ENCODE measurements at regions not wholly inside any gene's neighbourhood (a gene's known extent, or its start where the extent isn't known, plus 50 kb on each side); places are given as distances from the start of the nearest gene placed in this dataset.
A peak's percentile ranks its signal among the peaks of the same experiment; 100 is the strongest.
"Not testable (repeated sequence)": the region's sequence is repeated elsewhere in the genome, so short reads cannot be mapped to it uniquely, and the experiment has no call there.

GRCh38 chr3:165716592-165716991 lies 120.6 kb downstream of the BCHE start:
- peak; percentile 7 for DNase-seq (ENCODE audit: low read depth, low spot score)
- in situ Hi-C loops (cut with HindIII; ENCODE audit: low pct_unique_long_range_greater_than_20kb, low sequenced_read_pairs) = no loop called here

- in situ Hi-C loops (cut with HindIII; ENCODE audit: low pct_unique_long_range_greater_than_20kb, low sequenced_read_pairs) = no loop called here
- no peak for DNase-seq (ENCODE audit: low read depth, low spot score)
These were observed 123.7 kb downstream of the BCHE start for GRCh38 chr3:165713479-165713878.

DNA sequence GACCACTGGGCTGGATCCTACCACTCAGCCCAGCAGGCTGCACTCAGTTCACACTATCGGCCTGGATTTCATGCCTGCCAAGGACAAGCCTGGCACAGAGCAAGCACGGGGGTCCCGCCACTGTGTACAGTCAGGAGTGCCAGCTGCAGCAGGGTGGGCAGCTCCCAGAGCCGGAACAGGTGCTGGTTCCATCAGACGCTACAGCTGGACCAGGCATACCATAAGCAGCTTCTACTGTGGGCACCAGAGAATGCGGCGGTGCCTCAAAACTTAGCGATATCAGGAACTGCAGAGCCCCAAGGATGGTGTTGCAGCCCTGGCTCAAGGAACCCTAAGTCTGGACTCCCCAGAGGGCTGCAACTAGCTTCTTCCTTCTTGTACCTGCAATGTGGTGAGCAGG lies 124.8 kb downstream of the BCHE start:
- in situ Hi-C loops (cut with HindIII; ENCODE audit: low pct_unique_long_range_greater_than_20kb, low sequenced_read_pairs) = no loop called here
- DNase-seq (ENCODE audit: low read depth, low spot score) = no peak

DNA sequence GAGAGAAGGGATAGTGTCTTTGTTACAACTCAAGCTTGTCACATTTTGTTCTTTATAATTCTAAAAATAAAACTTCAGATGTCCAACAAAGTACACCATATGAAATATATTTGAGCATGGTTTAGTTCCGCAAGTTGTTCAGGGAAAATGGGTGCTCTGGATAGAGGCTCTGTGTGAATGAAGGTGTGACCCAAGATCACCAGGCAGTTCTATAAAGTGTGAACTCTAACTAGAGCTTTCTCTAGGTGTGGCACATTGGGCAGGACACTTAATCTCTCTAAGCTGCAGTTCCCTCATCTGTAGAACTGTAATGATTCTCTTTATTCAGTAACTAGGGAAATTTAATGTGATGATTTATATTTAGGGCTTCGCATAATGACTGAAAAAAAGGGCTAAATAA lies 139.3 kb downstream of the BCHE start:
- no peak for DNase-seq (ENCODE audit: low read depth, low spot score)
- in situ Hi-C loops (cut with HindIII; ENCODE audit: low pct_unique_long_range_greater_than_20kb, low sequenced_read_pairs) = no loop called here

GRCh38 chr3:165696496-165696895 lies 140.7 kb downstream of the BCHE start:
- in situ Hi-C loops (cut with HindIII; ENCODE audit: low pct_unique_long_range_greater_than_20kb, low sequenced_read_pairs) = no loop called here
- no peak for DNase-seq (ENCODE audit: low read depth, low spot score)

GRCh38 chr3:165683947-165684346 lies 153.3 kb downstream of the BCHE start:
- in situ Hi-C loops (cut with HindIII; ENCODE audit: low pct_unique_long_range_greater_than_20kb, low sequenced_read_pairs) = no loop called here
- no peak for DNase-seq (ENCODE audit: low read depth, low spot score)

DNA sequence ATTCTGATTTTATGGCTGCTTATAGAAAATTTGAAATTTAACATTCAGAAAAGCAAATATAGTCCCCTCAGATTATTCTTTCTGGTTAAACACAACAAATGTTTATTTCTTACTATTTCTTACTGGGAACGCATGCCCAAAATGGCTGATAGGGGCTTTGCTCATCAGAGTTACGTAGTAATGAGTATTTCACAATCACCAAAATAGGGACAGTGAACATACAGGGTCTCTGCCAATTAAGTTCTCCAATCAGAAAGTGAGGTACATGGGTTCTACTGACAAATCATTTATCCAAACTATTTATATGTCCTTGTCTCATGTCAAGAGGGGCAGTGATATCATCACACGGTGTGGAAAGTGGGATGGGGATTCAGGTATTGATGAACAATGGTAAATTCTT lies 154.5 kb downstream of the BCHE start:
- in situ Hi-C loops (cut with HindIII; ENCODE audit: low pct_unique_long_range_greater_than_20kb, low sequenced_read_pairs) = no loop called here
- DNase-seq (ENCODE audit: low read depth, low spot score) = no peak

- in situ Hi-C loops (cut with HindIII; ENCODE audit: low pct_unique_long_range_greater_than_20kb, low sequenced_read_pairs) = no loop called here
These were observed 167.3 kb downstream of the BCHE start for GRCh38 chr3:165669967-165670366.

DNA sequence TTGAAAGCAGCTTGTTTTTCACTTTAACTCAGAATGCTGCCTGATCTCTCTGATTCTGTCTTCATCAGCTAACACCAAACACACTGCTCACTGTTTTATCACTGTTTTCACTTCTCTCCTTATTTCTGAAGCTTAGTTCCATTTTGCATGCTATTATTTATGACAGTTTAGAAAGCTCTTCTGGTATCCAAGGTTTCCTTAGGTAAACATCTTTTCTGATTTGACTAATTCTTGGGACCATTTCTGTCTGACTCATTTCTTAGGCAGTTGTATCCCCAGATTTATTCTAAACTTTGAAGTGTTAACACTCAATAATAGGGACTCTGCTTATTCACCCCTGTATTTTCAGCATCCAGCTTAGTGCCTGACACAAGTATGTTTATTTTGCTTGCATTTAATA lies 167.7 kb downstream of the BCHE start:
- in situ Hi-C loops (cut with HindIII; ENCODE audit: low pct_unique_long_range_greater_than_20kb, low sequenced_read_pairs) = no loop called here
- no peak for DNase-seq (ENCODE audit: low read depth, low spot score)

More at GRCh38 chr3:165669967-165670366, 167.3 kb downstream of the BCHE start:
- DNase-seq (ENCODE audit: low read depth, low spot score) = no peak

DNA sequence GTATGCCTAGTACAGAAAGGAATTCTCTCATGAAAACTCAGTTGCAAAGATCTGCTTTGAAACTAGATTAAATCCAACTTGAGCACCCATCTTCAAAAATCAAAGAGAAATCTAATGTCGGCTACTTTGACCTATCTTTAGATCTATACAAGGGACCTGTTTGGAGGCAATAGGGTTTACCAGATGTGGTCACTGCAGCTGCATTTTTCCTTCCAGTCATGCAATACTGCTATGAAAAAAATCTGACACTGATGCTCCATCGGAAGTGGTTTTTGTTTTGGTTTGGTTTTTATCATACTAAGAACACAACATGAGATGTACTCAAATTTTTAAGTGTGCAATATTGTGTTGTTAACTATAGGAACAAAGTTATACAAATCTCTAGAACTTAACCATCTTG lies 169.5 kb downstream of the BCHE start:
- in situ Hi-C loops (cut with HindIII; ENCODE audit: low pct_unique_long_range_greater_than_20kb, low sequenced_read_pairs) = no loop called here
- no peak for DNase-seq (ENCODE audit: low read depth, low spot score)

- DNase-seq (ENCODE audit: low read depth, low spot score) = no peak
- in situ Hi-C loops (cut with HindIII; ENCODE audit: low pct_unique_long_range_greater_than_20kb, low sequenced_read_pairs) = no loop called here
These were observed 179.2 kb downstream of the BCHE start for GRCh38 chr3:165658027-165658426.

DNA sequence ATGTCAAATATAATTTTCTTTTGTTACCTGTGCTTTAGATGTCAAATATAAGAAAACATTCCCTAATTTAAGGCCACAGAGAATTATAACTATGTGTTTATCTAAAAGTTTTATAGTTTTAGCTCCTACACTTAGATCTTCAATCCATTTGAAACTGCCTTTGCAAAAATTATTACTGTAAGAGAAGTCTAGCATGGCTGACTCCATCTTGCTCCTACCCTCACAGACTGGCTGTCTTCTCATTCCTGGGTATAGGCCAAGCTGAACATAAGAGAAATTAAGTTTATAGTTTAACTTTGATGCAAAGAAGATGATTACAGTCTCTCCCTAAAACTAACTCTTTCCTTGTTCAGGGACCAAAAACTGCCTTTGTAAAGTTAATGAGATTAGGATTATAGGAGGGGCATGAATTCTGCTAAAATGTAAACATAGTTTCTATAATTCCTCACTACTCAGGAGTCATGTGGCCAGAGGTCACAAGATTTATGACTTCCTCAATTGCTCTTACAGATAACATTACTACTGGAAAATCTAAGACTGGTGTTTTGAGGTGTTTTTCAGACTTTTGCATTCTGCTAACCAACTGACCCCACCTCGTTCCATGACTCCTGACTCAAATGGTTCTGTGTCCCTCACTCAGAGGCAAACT lies 184.0 kb downstream of the BCHE start:
- in situ Hi-C loops (cut with HindIII; ENCODE audit: low pct_unique_long_range_greater_than_20kb, low sequenced_read_pairs) = no loop called here
- DNase-seq (ENCODE audit: low read depth, low spot score) = no peak

GRCh38 chr3:165649282-165649681 lies 187.9 kb downstream of the BCHE start:
- in situ Hi-C loops (cut with HindIII; ENCODE audit: low pct_unique_long_range_greater_than_20kb, low sequenced_read_pairs); DNase-seq (ENCODE audit: low read depth, low spot score): not testable (repeated sequence)

DNA sequence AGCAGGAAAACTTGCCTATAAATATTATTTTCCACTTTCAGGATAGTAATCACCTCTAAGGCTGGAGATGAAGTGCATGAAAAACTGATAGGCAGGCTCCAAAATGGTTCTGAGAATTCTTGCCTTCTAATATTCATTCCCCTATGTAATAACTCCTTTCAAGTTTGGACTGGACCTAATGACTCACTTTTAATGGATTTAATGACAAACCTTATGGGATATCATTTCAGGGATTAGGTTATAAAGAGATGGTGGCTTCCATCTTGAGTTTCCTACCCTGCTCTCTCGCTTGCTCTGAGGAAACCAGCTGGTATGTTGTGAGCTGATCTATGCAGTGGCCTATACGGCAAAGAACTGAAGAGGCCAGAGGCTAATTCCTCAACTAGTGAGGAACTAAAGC lies 192.0 kb downstream of the BCHE start:
- no peak for DNase-seq (ENCODE audit: low read depth, low spot score)

GRCh38 chr3:165644331-165644730 lies 192.9 kb downstream of the BCHE start:
- in situ Hi-C loops (cut with HindIII; ENCODE audit: low pct_unique_long_range_greater_than_20kb, low sequenced_read_pairs) = no loop called here
- DNase-seq (ENCODE audit: low read depth, low spot score) = no peak

More for the DNA sequence above, 192.0 kb downstream of the BCHE start:
- in situ Hi-C loops (cut with HindIII; ENCODE audit: low pct_unique_long_range_greater_than_20kb, low sequenced_read_pairs) = no loop called here

GRCh38 chr3:165643425-165643824 lies 193.8 kb downstream of the BCHE start:
- in situ Hi-C loops (cut with HindIII; ENCODE audit: low pct_unique_long_range_greater_than_20kb, low sequenced_read_pairs) = no loop called here
- no peak for DNase-seq (ENCODE audit: low read depth, low spot score)

GRCh38 chr3:165642761-165643420 lies 194.3 kb downstream of the BCHE start:
- in situ Hi-C loops (cut with HindIII; ENCODE audit: low pct_unique_long_range_greater_than_20kb, low sequenced_read_pairs) = no loop called here
- DNase-seq (ENCODE audit: low read depth, low spot score) = peak; percentile 38

DNA sequence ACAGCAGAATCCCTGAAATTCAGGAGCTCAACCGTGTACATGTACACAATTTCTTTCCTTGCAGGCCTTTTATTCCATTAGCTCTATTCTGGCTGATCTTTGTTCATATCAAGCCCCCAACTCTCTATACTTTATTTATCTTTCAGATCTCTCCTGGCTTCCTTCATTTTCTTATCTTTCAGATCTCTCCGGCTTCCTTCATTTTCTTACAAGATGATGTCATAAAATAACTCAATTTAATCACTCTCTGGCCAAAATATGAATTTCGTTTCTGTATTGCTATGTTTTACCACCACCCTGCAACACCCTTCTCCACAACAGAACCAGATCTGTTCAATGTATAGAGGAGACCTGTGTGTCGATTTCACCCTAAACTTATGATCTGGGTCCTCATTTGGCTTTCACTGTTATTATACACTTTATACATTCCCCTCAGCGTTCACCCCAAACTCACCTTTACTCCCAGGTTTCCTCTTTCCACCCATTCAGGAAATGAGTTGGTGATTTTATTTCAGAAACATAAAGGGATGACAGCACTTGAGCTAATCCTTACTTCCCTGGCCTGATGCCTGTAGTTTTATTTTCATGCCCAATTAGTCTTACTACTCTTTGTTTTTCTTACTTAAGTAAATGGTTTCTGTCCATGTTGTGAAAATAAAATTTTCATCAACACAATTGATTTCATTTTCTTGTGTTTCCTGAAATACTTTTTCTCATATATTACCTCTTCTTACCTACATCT lies 195.5 kb downstream of the BCHE start:
- in situ Hi-C loops (cut with HindIII; ENCODE audit: low pct_unique_long_range_greater_than_20kb, low sequenced_read_pairs) = no loop called here

GRCh38 chr3:165640970-165641369 lies 196.3 kb downstream of the BCHE start:
- in situ Hi-C loops (cut with HindIII; ENCODE audit: low pct_unique_long_range_greater_than_20kb, low sequenced_read_pairs) = no loop called here
- no peak for DNase-seq (ENCODE audit: low read depth, low spot score)

More for the DNA sequence above, 195.5 kb downstream of the BCHE start:
- no peak for DNase-seq (ENCODE audit: low read depth, low spot score)

Measured in SK-MEL-5 (cell line).